ENCODE measurements at regions not wholly inside any gene's neighbourhood (a gene's known extent, or its start where the extent isn't known, plus 50 kb on each side); places are given as distances from the start of the nearest gene placed in this dataset.
"Not testable (repeated sequence)": the region's sequence is repeated elsewhere in the genome, so short reads cannot be mapped to it uniquely, and the experiment has no call there.

- no peak for DNase-seq
Observed at GRCh38 chr13:38415233-38415632, 65.6 kb downstream of the UFM1 start.

- no peak for DNase-seq
Observed at GRCh38 chr13:38417241-38417640, 67.6 kb downstream of the UFM1 start.

GRCh38 chr13:38417727-38418126 is 68.1 kb downstream of the UFM1 start:
- no peak for DNase-seq

GRCh38 chr13:38418286-38418685 is 68.6 kb downstream of the UFM1 start:
- DNase-seq: no peak

- no peak for DNase-seq
Observed at GRCh38 chr13:38419312-38419873, 69.7 kb downstream of the UFM1 start.

- no peak for DNase-seq
Observed at GRCh38 chr13:38421590-38422560, 72.2 kb downstream of the UFM1 start.

- no peak for DNase-seq
Observed at GRCh38 chr13:38429916-38430315, 80.3 kb downstream of the UFM1 start.

GRCh38 chr13:38430796-38431195 is 81.1 kb downstream of the UFM1 start:
- no peak for DNase-seq

GRCh38 chr13:38440666-38441065 is 91.0 kb downstream of the UFM1 start:
- DNase-seq: no peak

GRCh38 chr13:38444904-38445303 is 95.3 kb downstream of the UFM1 start:
- no peak for DNase-seq

GRCh38 chr13:38452656-38453055 is 103.0 kb downstream of the UFM1 start:
- no peak for DNase-seq

- DNase-seq: no peak
Observed at GRCh38 chr13:38462605-38463004, 113.0 kb downstream of the UFM1 start.

- no peak for DNase-seq
Observed at GRCh38 chr13:38463048-38463447, 113.4 kb downstream of the UFM1 start.

GRCh38 chr13:38472411-38472810 is 122.8 kb downstream of the UFM1 start:
- DNase-seq: not testable (repeated sequence)

- no peak for DNase-seq
Observed at GRCh38 chr13:38473305-38473704, 123.7 kb downstream of the UFM1 start.

- DNase-seq: no peak
Observed at GRCh38 chr13:38477676-38478075, 128.0 kb downstream of the UFM1 start.

- no peak for DNase-seq
Observed at GRCh38 chr13:38483623-38484022, 134.0 kb downstream of the UFM1 start.

GRCh38 chr13:38490657-38491056 is 141.0 kb downstream of the UFM1 start:
- no peak for DNase-seq

- no peak for DNase-seq
Observed at GRCh38 chr13:38494445-38494844, 144.8 kb downstream of the UFM1 start.

- no peak for DNase-seq
Observed at GRCh38 chr13:38496917-38497316, 147.3 kb downstream of the UFM1 start.

GRCh38 chr13:38498271-38498670 is 148.6 kb downstream of the UFM1 start:
- no peak for DNase-seq

- no peak for DNase-seq
Observed at GRCh38 chr13:38514575-38514974, 164.9 kb downstream of the UFM1 start.

GRCh38 chr13:38518328-38518727 is 168.5 kb upstream of the FREM2 start:
- DNase-seq: no peak

GRCh38 chr13:38519229-38519911 is 167.5 kb upstream of the FREM2 start:
- no peak for DNase-seq
